ENCODE measurements at regions not wholly inside any gene's neighbourhood (a gene's known extent, or its start where the extent isn't known, plus 50 kb on each side); places are given as distances from the start of the nearest gene placed in this dataset.

DNA sequence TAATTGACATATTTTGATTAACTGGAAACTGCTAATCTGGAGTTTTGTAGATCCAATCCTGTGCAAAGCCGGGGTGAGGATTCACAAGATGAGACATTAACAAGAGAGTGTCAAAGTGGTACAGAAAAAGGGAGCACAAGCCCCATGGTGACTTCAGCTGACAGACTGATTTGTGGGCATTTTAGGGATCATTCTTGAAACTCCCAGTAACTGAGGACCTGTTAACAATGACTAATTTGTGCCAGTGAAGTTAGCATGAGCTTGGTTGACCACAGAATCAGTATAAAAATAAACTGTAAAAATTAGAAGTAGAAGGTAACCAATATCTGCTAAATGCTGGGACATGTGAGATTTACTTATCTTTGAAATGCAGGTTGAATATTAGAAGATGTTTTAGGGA, 1578.3 kb downstream of the EFNA5 start:
- TF ChIP-seq SIN3A (IDR thresholded peaks at IDR 0.05; ENCODE audit: borderline replicate concordance, insufficient read depth, low read length), result no peak
- TF ChIP-seq TAF1 (IDR thresholded peaks at IDR 0.05; ENCODE audit: borderline replicate concordance, insufficient read depth, low read length), result no peak
- no peak for TF ChIP-seq FOXP2 (optimal IDR thresholded peaks at IDR 0.05; ENCODE audit: borderline replicate concordance, extremely low read depth, extremely low read length, insufficient read depth)
- TF ChIP-seq POLR2AphosphoS5 (IDR thresholded peaks at IDR 0.05; ENCODE audit: low read depth, low read length), result no peak
- TF ChIP-seq, protein P1, sequence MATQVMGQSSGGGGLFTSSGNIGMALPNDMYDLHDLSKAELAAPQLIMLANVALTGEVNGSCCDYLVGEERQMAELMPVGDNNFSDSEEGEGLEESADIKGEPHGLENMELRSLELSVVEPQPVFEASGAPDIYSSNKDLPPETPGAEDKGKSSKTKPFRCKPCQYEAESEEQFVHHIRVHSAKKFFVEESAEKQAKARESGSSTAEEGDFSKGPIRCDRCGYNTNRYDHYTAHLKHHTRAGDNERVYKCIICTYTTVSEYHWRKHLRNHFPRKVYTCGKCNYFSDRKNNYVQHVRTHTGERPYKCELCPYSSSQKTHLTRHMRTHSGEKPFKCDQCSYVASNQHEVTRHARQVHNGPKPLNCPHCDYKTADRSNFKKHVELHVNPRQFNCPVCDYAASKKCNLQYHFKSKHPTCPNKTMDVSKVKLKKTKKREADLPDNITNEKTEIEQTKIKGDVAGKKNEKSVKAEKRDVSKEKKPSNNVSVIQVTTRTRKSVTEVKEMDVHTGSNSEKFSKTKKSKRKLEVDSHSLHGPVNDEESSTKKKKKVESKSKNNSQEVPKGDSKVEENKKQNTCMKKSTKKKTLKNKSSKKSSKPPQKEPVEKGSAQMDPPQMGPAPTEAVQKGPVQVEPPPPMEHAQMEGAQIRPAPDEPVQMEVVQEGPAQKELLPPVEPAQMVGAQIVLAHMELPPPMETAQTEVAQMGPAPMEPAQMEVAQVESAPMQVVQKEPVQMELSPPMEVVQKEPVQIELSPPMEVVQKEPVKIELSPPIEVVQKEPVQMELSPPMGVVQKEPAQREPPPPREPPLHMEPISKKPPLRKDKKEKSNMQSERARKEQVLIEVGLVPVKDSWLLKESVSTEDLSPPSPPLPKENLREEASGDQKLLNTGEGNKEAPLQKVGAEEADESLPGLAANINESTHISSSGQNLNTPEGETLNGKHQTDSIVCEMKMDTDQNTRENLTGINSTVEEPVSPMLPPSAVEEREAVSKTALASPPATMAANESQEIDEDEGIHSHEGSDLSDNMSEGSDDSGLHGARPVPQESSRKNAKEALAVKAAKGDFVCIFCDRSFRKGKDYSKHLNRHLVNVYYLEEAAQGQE (IDR thresholded peaks at IDR 0.05; ENCODE audit: insufficient read depth in 1 of 2, low read depth in 2 of 2, low read length in 2 of 2), result no peak

DNA sequence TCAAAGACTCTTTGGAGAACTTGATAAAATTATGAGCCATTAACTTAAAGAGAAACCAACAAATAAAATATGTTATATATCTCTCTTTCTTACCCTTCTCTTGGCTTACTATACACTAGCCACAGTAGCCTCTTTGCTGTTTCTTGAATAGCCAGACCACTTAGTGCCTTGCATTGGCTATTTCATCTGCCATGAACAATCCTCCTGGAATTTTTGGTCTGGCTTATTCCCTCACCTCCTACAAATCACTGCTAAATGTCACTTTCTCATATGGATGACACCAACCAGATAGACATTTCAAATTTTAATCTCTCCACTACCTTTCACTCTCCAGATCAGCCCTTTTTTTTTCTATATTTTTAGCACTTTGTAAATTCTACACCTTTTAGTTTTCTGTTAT, 1581.7 kb downstream of the EFNA5 start:
- TF ChIP-seq SIN3A (IDR thresholded peaks at IDR 0.05; ENCODE audit: borderline replicate concordance, insufficient read depth, low read length) (no peak), FOXP2 (optimal IDR thresholded peaks at IDR 0.05; ENCODE audit: borderline replicate concordance, extremely low read depth, extremely low read length, insufficient read depth) (no peak), POLR2AphosphoS5 (IDR thresholded peaks at IDR 0.05; ENCODE audit: low read depth, low read length) (no peak), TAF1 (IDR thresholded peaks at IDR 0.05; ENCODE audit: borderline replicate concordance, insufficient read depth, low read length) (no peak)
- TF ChIP-seq, protein P1 (IDR thresholded peaks at IDR 0.05; ENCODE audit: insufficient read depth in 1 of 2, low read depth in 2 of 2, low read length in 2 of 2), result no peak

DNA sequence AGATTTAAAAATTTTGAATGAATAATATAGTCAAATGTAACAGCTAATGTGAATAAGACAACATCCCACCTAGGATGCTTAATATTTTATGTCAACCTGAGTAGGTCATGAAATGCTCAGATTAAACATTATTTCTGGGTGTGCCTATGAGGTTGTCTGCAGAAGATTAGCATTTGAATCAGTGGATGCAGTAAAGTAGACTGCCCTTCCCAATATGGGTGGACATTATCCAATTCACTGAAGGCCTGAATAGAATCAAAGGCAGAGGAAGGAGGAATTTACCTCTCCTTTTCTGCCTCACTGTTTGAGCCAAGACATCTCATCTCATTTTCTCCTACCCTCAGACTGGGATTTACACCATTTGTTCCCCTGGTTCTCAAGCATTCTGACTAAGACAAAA, 1582.3 kb downstream of the EFNA5 start:
- no peak for TF ChIP-seq FOXP2 (optimal IDR thresholded peaks at IDR 0.05; ENCODE audit: borderline replicate concordance, extremely low read depth, extremely low read length, insufficient read depth)
- TF ChIP-seq, protein P1 (IDR thresholded peaks at IDR 0.05; ENCODE audit: insufficient read depth in 1 of 2, low read depth in 2 of 2, low read length in 2 of 2), result no peak
- no peak for TF ChIP-seq SIN3A (IDR thresholded peaks at IDR 0.05; ENCODE audit: borderline replicate concordance, insufficient read depth, low read length)
- no peak for TF ChIP-seq POLR2AphosphoS5 (IDR thresholded peaks at IDR 0.05; ENCODE audit: low read depth, low read length)
- TF ChIP-seq TAF1 (IDR thresholded peaks at IDR 0.05; ENCODE audit: borderline replicate concordance, insufficient read depth, low read length), result no peak

DNA sequence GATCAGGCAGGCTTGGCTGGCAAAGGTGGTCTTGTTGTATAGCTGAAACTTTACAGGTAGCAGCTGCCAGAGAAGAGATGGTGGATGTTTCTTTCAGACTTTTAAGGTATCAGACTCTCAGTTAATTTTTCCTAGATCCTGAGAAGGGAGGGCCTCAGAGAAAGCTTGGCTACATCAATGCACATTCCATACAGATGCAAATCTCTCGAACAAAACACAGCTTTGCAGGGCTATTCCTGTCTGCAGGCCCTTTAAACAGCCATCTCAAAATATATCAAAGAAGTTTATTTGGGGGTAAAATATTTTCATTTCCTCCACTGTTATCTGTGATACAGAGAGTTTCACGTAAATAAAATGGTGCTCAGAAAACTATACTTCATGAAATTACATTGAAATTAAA, 1584.4 kb downstream of the EFNA5 start:
- no peak for TF ChIP-seq FOXP2 (optimal IDR thresholded peaks at IDR 0.05; ENCODE audit: borderline replicate concordance, extremely low read depth, extremely low read length, insufficient read depth)
- no peak for TF ChIP-seq SIN3A (IDR thresholded peaks at IDR 0.05; ENCODE audit: borderline replicate concordance, insufficient read depth, low read length)
- TF ChIP-seq TAF1 (IDR thresholded peaks at IDR 0.05; ENCODE audit: borderline replicate concordance, insufficient read depth, low read length), result no peak
- no peak for TF ChIP-seq POLR2AphosphoS5 (IDR thresholded peaks at IDR 0.05; ENCODE audit: low read depth, low read length)
- TF ChIP-seq, protein P1 (IDR thresholded peaks at IDR 0.05; ENCODE audit: insufficient read depth in 1 of 2, low read depth in 2 of 2, low read length in 2 of 2), result no peak

DNA sequence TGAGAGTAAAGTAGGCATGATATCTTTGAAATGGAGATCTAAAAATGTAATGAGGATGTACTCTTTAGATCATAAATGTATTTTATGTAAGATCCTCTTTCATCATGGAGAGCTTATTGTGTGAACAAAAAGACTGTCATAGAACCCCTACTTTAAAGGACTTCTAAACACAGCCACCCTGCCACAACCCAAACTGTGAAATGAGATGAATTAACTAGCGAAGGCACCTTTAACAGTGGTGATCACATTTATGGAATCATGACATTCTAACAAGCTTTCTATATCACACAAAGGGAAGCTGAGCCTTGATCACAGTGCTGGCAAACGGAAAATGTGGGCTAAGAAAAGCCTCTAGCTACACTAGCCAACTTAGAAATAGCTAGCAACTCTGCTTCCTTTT, 1585.2 kb downstream of the EFNA5 start:
- TF ChIP-seq POLR2AphosphoS5 (IDR thresholded peaks at IDR 0.05; ENCODE audit: low read depth, low read length) (no peak), FOXP2 (optimal IDR thresholded peaks at IDR 0.05; ENCODE audit: borderline replicate concordance, extremely low read depth, extremely low read length, insufficient read depth) (no peak), SIN3A (IDR thresholded peaks at IDR 0.05; ENCODE audit: borderline replicate concordance, insufficient read depth, low read length) (no peak), TAF1 (IDR thresholded peaks at IDR 0.05; ENCODE audit: borderline replicate concordance, insufficient read depth, low read length) (no peak)
- TF ChIP-seq, protein P1 (IDR thresholded peaks at IDR 0.05; ENCODE audit: insufficient read depth in 1 of 2, low read depth in 2 of 2, low read length in 2 of 2), result no peak

Measured in PFSK-1 (cell line).